NCI-H1930 (cell line): ENCODE measurements at regions not wholly inside any gene's neighbourhood (a gene's known extent, or its start where the extent isn't known, plus 50 kb on each side); places are given as distances from the start of the nearest gene placed in this dataset.
A peak's percentile ranks its signal among the peaks of the same experiment; 100 is the strongest.
"Not testable (repeated sequence)": the region's sequence is repeated elsewhere in the genome, so short reads cannot be mapped to it uniquely, and the experiment has no call there.

ENCODE experiments used
- DNase-seq, 2 experiments: peaks; one replicate each; lab custom pipeline; 2025; lab: John Stamatoyannopoulos, UW

DNA sequence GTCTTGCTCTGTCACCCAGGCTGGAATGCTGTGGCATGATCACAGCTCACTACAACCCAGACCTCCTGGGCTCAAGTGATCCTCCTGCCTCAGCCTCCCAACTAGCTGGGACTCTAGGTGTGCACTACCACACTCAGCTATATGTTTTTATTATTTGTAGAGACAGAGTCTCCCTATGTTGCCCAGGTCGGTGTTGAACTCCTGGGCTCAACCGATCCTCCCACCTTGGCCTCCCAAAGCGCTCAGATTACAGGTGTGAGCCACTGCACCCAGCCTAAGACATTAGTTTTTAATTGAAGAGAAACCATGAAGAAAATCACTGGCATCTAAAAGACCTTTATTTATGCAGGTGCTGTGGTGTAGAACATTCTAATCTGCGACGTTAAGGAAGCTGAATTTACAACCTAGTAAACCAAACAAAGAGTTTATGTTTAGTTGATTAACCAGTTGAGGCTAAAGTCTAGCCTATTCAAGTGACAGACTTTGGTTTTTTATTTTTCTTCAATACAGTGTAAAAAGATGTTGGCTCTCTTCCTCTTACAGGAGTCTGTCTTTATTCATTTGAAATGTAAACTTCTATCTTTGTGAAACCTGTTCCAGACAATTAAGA is 52.5 kb upstream of the NBL1 start:
- no peak for DNase-seq

DNA sequence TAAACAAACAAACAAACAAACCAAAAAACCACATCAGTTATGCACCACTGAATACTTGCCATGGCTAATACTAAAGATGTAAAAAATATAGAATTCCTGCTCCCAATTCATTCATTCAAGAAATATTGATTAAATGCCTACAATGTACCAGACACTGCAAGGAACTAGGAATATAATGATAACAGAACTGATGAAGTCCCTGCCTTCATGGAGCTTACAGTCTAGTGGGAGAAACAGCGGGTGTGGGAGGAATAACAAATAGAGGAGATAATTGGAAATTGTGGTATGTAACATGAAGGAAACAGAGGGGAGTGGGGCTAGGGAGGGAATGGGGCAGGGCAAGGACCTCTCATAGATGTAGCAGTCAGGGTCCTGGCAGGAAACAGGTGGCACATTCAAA is 58.6 kb upstream of the NBL1 start:
- no peak for DNase-seq

DNA sequence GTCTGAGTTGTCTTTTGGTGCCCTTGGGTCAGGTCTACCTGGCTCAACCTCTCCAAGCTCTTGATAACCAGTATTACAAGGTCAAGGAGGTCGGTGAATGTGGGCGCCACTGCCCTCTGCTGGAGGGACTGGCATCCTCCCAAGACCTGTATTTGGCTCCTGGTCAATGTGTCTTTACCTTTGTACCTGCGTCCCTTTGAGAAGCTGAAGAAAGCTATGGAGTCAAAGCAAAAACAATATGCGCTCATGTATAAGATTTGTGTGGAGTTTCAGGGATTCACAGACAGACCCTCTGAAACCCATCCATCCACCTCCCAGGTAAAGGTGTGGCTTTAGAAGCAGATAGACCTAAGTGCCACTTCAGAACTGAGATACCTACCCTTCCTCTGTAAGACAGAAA is 61.8 kb upstream of the NBL1 start:
- DNase-seq, result peak in 1 of 2 experiments; percentile 37

DNA sequence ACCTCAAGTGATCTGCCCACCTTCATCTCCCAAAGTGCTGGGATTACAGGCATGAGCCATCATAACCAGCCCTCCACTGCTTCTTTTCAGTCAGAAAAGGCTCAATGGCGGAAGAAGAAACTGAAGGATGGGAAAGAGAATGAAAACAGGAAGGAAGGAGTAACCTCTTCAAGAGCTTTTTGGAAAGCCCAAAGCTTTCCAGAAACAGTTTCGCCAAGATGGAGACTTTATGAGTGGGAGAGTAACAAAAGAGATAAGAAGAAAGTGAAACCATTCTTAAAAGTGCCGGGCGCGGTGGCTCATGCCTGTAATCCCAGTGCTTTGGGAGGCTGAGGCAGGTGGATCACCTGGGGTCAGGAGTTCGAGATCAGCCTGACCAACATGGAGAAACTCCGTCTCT is 62.7 kb upstream of the NBL1 start:
- DNase-seq, result no peak

DNA sequence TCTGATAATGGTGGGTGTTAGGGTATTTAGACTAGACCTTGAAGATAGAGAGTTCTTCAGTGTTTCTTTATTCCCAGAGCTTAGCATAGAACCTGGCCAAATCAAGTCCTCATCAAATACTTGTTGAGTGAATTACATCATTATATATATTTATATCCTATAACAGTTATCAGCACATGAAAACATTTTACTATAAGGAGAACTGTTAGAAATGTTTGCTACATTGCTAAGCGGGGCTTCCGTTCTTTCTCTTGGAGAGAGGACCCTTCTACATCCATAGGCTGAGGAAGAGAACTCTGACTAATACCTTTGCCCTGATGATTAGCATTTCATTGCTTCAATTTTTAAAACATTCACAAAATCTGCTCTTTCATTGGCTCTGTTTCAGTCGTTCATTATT is 66.5 kb upstream of the NBL1 start:
- no peak for DNase-seq

DNA sequence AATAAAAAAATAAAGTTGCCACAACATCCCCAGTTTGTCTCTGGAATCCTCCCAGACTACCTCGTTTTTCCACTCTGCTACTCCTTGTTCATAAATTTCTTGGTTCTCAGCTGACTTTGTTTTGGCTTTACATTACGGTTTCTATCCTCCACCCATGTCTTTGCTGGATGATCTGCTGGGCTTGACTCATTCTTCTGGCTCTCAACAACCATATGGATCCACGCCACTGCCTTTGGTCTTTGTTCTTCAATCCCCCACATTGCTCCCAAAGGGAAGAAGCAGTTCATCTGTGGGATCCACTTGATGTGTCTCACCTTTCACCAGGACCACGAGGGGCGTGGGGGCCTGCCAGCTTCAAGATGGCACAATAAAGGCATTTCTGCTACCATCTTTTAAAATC is 67.1 kb upstream of the NBL1 start:
- no peak for DNase-seq

- no peak for DNase-seq
Observed at GRCh38 chr1:19569786-19570185, 74.3 kb upstream of the NBL1 start.

GRCh38 chr1:19567041-19567440 is 77.1 kb upstream of the NBL1 start:
- DNase-seq, result no peak

DNA sequence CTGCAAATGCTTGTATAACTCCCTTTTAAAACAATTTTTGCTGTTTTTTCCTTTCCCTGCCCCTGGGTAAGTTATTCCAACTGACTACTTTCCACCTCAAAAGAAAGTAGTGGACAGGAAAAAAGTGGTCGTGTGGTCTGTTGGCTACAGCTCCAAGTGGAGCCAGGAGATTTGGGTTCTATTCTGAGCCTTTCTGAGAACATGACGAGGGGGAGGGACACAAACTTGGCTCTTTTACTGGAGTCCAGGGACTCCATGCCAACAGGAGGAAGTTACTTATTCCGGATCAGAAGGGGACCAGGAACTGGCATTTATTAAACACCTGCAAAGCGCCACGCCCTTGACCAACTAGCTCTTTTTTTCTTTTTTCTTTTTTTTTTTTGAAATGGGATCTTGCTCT is 79.0 kb upstream of the CAPZB start:
- DNase-seq, result no peak

- DNase-seq, result no peak
Observed at GRCh38 chr1:19563324-19564097, 78.2 kb upstream of the CAPZB start.

DNA sequence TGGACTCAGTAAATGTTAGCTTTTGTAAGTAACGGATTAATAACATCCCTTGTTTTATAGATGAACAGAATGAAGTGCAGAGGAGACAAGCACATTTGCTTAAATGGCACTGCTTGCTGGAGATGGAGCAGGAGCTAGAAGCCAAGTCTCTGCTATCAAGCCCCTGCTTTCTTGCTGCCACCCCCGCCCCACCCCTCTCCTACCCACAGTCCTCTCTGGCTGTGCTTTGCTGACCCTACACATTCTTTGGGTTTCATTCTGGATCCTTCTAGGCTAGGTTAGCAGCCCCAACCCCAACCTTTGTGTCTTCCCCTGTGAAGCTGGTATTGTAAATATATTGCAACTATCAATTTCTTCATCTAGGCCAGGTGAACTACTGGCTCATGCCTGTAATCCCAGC is 77.5 kb upstream of the CAPZB start:
- no peak for DNase-seq

- no peak for DNase-seq
Observed at GRCh38 chr1:19560480-19560879, 75.1 kb upstream of the CAPZB start.

DNA sequence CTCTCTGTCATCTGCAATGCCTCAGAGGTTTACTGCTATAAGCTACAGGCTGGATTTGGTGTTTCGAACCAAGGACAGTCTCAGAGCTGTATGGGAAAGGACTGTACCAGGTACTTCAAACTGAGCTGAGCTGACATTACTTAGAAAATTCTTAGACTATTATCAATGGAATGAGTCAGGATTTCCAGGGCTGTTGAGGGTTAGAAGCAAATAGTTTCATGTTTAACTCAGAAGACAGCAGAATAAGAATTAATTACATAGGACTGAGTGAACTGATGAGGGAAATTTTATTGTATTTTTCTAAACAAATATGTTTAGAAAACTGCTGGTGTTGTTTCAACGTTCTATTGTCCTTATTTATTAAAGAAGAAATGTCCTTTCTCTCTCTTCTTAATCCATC is 74.3 kb upstream of the CAPZB start:
- DNase-seq, result no peak

DNA sequence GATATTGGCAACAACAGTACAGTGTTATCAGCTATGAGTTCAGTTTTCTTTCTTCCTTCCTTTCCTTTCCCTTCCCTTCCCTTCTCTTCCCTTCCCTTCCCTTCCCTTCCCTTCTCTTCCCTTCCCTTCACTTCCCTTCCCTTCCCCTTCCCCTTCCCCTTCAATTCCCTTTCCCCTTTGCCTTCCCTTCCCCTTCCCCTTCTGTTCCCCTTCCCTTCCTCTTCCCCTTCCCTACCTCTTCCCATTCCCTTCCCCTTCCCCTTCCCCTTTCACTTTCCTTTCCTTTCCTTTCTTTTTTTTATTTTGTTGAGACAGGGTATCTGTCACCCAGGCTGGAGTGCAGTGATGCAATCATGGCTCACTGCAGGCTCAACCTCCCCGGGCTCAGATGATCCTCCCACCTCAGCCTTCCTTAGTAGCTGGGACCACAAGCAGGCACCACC is 72.3 kb upstream of the CAPZB start:
- no peak for DNase-seq

- DNase-seq, result no peak
Observed at GRCh38 chr1:19554090-19554489, 68.8 kb upstream of the CAPZB start.

DNA sequence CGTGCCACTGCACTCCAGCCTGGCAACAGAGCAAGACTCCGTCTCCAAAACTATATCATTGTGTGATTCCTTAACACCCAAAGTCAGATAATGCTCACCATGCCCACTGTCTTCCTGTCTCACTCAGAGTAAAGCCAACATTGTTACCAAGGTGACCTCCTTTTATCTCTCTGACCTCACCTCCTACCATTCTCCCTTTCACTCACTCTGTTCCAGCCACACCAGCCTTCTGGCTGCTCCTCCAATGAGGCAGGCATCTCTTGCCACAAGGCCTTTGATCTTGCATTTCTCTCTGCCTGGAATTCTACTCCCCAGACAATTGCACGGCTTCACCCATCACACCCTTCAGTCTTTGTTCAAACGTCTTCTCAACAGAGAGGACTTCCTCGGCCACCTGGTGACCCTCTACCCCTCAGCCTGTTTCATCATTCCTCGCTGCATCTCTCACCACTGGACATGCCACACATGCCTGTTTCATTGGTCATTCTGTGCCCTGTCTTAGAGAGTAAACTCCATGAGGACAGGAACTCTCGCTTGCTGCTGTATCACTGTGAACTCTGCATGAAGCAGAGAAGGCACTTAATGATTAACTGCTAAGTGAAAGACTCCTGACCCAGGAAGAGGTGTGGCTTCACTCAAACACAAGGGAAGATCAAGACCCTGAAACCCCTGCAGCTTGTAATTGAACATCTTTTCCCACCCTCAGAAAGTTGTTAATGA is 67.1 kb upstream of the CAPZB start:
- no peak for DNase-seq

- DNase-seq, result not testable (repeated sequence)
Observed at GRCh38 chr1:19551837-19552236, 66.5 kb upstream of the CAPZB start.

DNA sequence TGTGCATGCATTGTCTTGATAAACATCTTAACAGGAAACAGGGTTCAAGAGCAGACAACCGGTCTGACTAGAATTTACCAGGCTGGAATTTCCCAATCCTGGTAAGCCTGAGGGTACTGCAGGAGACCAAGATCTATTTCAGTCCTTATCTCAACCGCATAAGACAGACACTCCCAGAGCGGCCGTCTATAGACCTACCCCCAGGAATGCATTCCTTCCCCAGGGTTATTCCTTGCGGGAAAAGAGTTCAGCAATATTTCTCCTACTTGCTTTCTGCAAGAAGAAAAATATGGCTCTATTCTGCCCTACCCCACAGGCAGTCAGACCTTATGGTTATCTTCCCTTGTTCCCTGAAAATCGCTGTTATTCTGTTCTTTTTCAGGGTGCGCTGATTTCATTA is 65.1 kb upstream of the CAPZB start:
- DNase-seq, result not testable (repeated sequence)

DNA sequence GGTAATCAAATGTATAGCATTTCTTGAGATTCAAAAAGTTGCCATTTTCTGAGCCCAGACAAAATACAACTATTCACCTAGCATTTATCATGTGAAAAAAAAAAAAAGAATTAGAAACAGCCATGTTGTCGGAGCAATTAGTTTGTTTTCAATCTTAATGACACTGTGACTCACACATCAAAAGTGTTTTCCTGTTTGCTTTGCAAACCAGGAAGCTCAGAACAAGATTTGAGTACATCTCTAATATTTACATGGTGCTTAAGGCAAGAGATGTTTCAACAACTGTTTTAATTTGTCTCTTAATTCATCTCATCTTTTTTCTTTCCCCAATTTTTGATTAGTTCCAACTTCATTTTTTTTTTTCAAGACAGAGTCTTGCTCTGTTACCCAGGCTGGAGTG is 62.5 kb upstream of the CAPZB start:
- no peak for DNase-seq

DNA sequence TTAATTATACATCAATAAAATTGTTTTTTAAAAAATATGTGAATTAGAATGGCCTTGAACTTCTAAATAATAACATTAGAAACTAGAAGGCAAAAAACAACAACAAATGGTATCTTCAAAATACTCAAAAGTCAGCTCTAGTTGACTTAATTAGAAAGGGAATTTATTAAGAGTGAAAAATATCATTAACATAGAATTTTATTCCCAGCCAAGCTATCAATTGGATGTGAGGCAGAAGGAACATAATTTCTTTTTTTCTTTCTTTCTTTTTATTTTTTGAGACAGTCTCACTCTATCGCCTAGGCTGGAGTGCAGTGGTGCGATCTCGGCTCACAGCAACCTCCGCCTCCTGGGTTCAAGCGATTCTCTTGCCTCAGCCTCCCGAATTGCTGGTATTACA is 51.2 kb upstream of the CAPZB start:
- DNase-seq, result no peak

DNA sequence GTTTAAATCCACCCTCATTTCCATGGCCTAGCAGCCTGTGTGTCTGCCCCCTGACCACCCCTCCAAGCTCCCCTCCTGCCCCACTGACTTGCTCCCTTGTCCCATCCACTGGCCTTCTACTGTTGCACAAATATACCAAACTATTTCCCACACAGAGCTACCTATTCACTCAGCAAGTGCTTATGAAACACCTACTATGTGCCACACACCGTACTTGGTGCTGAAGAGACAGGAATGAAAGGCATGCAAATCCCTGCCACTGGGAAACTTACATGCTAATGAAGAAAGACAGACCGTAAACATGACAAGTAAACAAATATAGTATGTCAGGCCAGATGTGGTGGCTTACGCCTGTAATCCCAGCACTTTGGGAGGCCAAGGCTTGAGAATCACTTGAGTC is 49.9 kb upstream of the CAPZB start:
- no peak for DNase-seq
